ENCODE measurements at regions not wholly inside any gene's neighbourhood (a gene's known extent, or its start where the extent isn't known, plus 50 kb on each side); places are given as distances from the start of the nearest gene placed in this dataset.

GRCh38 chr5:74309050-74309449, 331.5 kb downstream of the ENC1 start:
- no peak for DNase-seq

- DNase-seq, result no peak
These were observed 333.7 kb downstream of the ENC1 start for GRCh38 chr5:74306845-74307244.

GRCh38 chr5:74304536-74304935, 336.0 kb downstream of the ENC1 start:
- no peak for DNase-seq

GRCh38 chr5:74303578-74303977, 336.9 kb downstream of the ENC1 start:
- no peak for DNase-seq

GRCh38 chr5:74301576-74301975, 339.0 kb downstream of the ENC1 start:
- no peak for DNase-seq

GRCh38 chr5:74300808-74301389, 339.6 kb downstream of the ENC1 start:
- DNase-seq, result no peak

- no peak for DNase-seq
These were observed 340.7 kb downstream of the ENC1 start for GRCh38 chr5:74299833-74300232.

GRCh38 chr5:74296685-74297408, 343.7 kb downstream of the ENC1 start:
- DNase-seq, result peak; percentile 60

- DNase-seq, result no peak
These were observed 344.9 kb downstream of the ENC1 start for GRCh38 chr5:74295676-74296075.

GRCh38 chr5:74295141-74295540, 345.4 kb downstream of the ENC1 start:
- DNase-seq, result no peak

- DNase-seq, result no peak
These were observed 346.3 kb downstream of the ENC1 start for GRCh38 chr5:74294231-74294705.

- no peak for DNase-seq
These were observed 347.3 kb downstream of the ENC1 start for GRCh38 chr5:74293182-74293581.

- DNase-seq, result no peak
These were observed 349.8 kb downstream of the ENC1 start for GRCh38 chr5:74290634-74291241.

GRCh38 chr5:74289691-74290090, 350.8 kb downstream of the ENC1 start:
- DNase-seq, result no peak

GRCh38 chr5:74289238-74289637, 351.3 kb downstream of the ENC1 start:
- no peak for DNase-seq

GRCh38 chr5:74288448-74289108, 351.9 kb downstream of the ENC1 start:
- no peak for DNase-seq

- no peak for DNase-seq
These were observed 352.5 kb downstream of the ENC1 start for GRCh38 chr5:74288038-74288437.

GRCh38 chr5:74286734-74287695, 353.5 kb downstream of the ENC1 start:
- no peak for DNase-seq

GRCh38 chr5:74285675-74286280, 354.8 kb downstream of the ENC1 start:
- no peak for DNase-seq

GRCh38 chr5:74282490-74282889, 358.0 kb downstream of the ENC1 start:
- no peak for DNase-seq

GRCh38 chr5:74281166-74281565, 359.4 kb downstream of the ENC1 start:
- no peak for DNase-seq

GRCh38 chr5:74280306-74280705, 360.2 kb downstream of the ENC1 start:
- no peak for DNase-seq
